GM21526 (cell line): ENCODE measurements at regions not wholly inside any gene's neighbourhood (a gene's known extent, or its start where the extent isn't known, plus 50 kb on each side); places are given as distances from the start of the nearest gene placed in this dataset.
"Not testable (repeated sequence)": the region's sequence is repeated elsewhere in the genome, so short reads cannot be mapped to it uniquely, and the experiment has no call there.

Source experiments
- ATAC-seq: cut with Tn5 transposase; IDR thresholded peaks from one replicate; pipeline ENCODE4 v1.9.1; 2021; ENCODE audit warnings: moderate library complexity; ENCODE audit not compliant: unreplicated experiment, low FRiP score

DNA sequence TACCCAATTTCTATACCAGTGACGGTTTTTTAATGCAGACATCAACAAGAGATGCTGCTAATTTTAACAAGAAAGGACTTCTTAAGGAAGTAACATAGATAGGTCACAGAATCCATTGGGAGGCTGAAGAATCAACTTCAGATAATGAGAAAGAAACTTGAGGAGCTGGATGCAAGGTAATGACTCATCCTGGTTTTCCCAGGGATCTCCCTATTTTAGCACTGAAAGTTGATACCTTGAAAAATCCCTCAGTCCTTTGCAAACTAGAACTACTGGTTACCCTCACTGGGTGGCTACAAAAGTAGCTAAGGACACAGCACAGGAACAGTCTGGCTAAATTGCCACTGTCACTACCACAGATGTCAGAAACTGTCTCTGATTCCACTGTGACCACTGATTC, 561.9 kb downstream of the FLRT2 start:
- no peak for ATAC-seq

DNA sequence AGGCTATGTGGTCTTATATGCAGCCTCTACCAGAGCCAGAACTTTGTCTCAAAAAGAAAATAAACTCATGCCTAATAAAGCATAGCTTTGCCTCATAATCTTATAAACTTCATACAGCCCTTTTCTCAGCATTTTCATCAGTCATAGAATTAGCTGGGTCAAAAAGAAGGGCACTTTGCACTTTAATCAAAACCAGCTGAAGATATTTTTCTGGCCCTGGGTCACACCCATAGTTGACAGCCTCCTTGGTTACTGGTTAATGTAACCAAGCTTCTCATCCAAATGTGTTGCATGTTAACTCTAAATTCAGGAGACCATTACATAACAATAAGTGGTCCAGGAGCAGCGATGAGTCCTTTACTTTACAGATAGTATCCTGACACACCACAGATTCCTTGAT, 558.2 kb downstream of the FLRT2 start:
- no peak for ATAC-seq

DNA sequence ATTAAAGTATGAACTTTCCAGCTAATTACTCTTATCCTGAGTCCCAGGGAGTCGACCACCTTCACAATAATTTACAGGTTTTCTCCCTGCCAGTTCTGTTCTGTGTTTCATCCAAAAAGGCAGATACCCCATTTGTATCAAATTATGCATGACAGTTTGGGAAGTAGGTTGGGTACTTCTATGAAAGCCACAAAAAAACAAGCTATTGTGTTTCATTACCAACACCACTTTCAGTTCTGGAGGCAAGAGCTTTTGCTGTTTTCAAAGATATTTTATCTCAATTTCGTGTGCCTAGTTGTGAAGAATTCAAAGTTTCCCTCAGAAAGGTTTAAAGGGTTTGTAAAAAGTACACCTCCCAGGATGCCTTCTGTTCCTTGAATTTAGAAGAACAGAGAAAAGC, 557.4 kb downstream of the FLRT2 start:
- ATAC-seq = no peak

DNA sequence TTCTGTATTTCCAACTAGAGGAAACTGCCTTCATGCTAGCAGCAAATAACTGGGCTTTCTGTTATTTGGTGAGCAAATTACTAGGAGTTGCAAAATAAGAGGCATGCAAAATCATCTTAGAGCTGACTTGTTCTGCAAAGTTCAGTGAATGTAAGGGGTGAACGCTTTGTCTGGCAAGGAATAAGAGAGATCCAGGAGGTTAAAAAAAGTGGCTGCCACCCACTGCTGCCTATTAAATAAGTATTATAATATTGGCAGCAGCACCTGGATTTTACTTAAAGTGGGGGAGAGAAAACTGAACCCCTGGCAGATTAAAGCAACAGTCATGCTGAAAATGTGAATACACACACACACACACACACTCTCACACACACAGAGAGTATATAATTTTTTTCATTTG, 557.0 kb downstream of the FLRT2 start:
- no peak for ATAC-seq

DNA sequence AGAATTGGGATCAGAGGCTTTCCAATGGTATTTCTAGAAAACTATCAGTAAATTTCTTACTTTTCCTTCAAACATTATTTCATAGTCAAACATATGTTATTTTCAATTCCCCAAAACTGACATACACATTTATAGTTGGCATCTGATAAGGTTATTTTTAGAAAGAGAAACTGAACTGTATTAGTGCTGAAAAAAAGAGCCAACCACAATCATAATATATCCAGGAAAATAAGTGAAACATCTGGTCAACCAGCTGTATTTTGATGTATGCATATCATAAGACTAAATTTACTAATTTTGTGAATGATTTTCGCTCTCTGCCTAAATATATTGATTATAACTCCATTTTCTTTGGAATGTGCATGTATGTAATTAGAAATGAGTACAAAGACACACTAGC, 554.2 kb downstream of the FLRT2 start:
- no peak for ATAC-seq

DNA sequence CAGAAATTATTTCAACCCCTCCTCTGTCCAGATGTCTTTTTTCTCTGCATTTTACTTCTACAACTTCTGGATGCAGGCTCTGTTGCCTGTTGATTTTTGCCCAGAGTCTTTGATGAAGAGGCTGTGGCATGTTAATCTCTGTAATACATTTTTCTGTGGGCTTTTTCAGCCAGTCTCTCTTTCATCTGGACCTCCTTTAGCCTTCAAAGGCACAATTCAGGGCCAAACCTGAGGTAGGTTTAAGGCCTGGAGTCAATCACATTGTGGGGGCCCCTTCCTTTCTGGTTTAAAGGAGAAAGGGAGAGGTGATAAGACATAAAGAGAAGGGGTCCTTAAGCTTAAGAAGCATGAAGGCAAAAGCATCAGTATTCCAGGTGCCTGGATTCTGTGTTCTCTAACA, 553.7 kb downstream of the FLRT2 start:
- no peak for ATAC-seq

DNA sequence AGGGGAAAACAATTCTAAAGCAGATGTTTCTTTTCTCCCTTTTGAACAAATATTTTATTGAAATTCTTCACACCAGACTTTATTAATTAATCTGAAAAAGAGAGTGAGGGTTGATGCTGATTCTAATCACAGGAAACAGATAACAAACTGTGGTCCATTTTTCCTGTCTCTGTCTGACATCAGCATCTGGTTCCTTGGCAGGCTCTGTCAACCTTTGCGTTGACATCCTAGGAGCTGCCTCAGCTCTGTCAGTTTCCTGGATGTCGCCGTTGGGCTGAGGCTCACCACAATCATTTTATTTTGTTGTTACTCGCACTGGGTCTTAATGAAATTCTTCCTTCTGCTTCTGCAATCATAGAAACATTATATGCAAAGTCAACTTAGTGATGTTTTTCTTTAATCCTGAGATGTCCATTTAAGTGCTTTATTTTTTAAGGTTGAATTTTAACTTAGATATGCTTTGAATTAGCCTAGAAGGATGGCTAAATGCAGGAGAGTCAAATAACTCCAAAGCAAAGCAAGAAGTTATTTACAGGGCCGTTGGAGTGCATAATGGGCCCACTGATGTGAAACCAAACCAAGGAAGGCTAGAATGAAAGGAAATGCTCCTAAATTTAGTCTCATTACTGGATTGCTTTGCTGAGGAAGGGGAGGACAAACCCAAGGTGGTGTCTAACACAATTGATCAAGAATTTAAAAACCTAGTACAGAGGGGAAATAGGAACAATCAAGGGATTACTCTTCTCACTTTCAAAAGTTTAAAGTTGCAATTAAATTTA, 542.4 kb downstream of the FLRT2 start:
- ATAC-seq = no peak

DNA sequence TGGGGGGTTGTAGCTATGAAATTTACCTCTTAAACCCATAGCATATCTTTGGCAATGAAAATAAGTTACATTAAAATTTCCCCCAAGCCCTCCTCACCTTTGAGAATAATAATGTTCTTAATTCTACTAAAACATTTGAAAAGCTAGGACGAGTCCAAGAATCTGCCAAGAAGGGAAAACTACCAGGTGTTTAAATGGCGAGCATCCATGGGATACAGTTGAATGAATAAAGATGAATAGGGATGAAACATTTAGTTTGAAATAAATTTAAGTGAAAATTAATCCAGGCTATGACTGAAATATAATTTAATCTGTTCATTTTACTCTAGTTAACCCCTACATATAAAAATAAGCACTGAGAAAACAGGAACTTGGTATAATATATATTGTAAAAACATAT, 536.7 kb downstream of the FLRT2 start:
- ATAC-seq = no peak

DNA sequence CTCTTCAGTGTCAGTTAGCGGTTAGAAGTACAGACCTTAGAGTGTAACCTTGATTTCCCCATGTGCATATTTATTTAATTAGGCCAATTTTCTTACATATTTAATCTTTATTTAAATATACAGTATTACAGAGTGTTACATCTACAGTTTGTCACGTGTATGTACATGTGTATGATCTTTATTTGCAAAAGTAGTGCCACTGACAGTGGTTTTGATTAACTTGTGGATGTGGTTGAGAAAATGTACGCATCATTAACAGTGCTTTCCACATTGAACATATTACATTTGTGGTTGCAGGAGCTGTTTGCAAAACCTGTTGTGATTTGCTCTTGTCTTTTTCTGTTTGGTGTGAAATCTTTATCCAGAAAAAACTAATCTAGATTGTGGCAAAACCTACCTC, 535.5 kb downstream of the FLRT2 start:
- ATAC-seq = no peak

DNA sequence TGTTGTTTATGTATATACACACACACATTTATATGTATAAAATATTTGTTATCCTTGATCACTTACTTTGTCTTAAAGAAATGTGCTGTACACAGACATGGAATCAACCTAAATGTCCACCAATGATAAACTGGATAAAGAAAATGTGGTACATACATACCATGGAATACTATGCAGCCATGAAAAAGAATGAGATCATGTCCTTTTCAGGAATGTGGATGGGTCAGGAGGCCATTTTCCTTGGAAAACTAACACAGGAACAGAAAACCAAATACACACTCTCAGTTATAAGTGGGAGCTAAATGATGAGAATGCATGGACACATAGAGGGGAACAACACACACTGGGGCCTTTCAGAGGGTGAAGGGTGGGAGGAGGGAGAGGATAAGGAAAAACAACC, 534.7 kb downstream of the FLRT2 start:
- not testable (repeated sequence) for ATAC-seq

DNA sequence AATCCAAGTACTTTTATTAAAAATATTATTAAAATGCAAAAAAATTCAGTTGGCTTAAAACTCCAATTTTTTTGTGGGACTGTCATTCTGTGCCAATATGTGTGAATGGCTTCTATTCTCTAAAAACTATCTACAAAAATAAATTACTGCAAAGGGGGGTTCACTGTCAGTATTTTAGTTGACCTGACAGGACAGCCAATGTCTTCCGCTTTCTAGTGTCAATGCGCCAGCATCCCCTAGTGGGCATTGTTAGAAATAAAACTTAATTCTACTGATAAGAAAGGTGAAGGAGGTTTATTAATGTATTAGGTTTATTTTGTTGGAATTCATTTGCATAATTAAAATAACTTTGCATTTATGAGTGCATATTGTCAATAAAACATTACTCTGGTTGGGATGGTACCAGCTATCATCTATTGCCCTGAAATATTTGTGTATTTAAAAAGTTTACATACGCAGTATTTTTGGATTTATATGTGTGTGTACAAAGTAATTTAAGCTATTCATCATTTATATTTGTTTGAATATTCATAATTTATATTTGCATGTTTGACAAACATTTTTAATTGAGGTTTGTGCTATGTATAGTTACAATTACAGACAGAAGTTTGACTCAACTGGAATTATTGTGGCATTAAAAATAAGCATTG, 527.2 kb downstream of the FLRT2 start:
- ATAC-seq = no peak

DNA sequence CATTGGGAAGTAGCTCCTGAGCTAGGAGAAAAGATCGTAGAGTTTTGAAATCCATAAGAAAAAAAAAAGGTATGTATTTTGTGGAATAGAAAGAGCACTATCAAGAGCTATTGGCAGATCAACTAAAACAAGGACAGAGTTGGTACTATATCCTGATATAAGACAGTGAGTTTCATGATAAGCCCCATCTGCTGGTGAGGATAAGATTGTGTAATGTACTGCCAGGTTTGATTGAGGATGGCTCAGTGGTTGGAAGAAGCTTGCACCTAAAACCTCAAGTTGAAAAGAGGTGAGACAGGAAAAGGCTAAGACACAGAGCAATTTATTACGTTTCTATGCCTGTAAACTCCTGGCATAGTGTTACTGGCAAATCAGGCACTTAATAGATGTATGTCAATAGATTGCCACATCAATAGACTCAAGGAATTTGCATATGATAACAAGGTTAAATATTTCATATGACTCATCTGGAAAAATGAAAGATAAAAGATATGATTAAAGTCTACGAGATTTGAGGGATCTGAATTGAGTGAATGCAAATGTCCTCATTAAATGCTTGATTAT, 525.6 kb downstream of the FLRT2 start:
- ATAC-seq = no peak

DNA sequence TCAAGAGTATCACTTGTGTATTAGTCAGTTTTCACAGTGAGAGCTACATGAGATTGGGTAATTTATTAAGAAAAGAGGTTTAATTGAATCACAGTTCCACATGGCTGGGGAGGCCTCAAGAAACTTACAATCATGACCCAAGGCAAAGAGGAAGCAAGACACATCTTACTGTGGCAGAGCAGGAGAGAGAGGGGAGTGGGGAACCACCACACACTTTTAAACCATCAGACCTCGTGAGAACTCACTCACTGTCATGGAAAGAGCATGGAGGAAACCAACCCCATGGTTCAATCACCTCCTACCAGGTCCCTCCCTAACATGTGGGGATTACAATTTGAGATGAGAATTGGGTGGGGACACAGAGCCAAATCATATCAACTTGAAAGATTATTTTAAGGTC, 522.9 kb downstream of the FLRT2 start:
- no peak for ATAC-seq

DNA sequence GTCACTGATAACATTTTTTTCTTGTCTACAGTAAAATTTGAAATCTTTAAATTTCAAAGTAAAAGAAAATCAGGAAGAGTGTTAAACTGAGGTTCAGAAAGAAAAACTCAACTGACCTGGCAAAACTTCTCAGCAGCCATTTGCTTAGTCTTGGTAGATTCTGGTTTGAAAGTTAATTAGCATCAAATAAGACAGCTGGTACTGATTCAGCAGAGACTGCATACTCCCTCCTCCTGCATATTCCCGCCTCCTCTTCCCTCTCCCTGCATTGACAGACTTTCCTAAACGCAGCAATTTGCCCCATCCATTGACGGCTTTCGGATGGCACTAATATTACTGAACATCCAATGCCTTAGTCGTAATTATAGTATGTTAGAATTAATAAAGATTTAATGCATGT, 520.8 kb downstream of the FLRT2 start:
- no peak for ATAC-seq

DNA sequence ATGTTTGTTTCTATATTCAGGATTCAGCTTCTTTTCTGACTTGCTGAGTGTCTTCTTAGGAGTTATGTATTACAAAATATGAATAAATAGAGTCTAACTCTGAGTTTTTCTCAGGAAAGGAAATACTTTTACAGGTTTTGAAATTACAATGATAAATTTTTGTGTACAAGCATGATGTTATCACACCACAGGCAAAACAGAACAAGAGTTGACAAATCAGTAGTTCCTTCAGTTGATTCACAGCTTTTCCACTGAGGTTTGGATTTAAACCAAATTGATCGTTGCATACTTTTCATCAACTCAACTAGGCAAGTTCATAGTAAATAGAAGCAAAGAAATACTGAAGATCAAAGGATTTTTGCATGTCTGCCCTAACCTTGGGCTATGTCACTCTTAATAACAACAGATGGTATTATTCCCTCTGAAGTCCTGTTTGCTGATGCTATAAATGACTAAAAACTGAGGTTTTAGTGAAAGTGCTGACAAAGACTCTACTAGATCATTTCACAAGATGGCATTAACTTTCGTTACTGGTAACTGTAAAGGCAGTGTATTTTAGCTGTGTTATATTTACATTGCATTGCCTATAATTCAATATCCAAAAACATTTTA, 520.2 kb downstream of the FLRT2 start:
- ATAC-seq = no peak

DNA sequence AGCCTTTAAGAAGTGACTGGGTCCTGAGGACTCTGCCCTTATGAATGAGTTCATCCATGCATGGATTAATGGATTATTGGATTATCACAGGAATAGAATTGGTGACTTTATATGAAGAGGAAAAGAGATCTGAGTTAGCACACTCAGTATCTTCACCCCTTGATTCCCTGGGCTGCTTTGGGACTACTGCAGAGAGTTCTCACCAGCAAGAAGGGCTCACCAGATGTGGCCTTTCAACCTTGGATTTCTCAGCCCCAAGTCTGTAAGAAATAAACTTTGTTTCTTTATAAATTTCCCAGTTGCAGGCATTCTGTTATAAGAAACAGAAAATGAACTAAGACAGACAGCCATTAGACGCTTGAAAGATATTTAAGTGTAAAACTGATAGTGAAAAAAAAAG, 509.2 kb downstream of the FLRT2 start:
- no peak for ATAC-seq

DNA sequence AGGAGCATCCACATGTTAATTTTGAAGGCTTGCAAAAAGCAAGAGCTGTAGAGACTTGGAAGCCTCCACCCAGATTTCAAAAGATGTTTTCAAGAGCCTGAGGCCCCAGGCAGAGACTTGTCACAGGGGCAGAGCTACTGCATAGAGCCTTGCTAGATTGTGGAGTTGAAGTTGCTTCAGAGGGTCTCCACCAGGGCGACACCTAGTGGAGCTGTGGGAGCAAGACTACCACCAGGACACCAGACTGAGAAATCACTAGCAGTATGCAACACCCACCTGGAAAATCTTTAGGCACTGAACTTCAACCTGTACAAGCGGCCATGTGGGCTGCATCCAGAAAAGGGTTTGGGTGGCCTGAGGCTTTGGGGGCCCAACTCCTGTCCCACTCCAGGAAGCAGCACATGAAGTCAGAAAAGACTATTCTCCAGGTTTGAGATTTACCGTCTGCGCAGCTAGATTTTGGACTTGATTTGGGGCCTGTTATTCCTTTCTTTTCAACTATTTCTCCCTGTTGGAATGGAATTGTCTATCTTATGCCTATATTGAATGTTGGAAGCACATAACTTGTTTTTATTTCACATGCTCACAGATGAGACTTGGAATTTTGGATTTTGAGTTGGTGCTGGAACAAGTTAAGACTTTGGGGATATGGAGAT, 508.6 kb downstream of the FLRT2 start:
- peak; percentile 76 for ATAC-seq

DNA sequence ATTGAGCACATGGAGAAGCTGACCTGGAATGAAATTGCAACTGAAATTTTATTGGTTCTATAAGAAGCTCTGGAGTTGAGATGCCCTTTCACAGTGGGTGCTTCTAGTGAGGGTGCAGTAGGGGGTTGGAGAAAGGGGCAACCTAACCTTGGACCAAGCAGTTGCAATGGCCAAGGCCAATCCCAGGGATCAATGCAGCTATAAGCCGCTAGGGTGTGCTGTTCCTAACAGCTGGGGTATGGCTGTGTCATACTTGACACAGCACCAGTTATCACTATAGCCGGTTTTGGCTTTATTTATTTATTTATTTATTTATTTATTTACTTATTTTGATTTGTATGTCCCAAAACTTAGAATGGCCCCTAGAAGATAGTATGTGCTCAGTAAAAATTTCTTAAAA, 505.9 kb downstream of the FLRT2 start:
- no peak for ATAC-seq

DNA sequence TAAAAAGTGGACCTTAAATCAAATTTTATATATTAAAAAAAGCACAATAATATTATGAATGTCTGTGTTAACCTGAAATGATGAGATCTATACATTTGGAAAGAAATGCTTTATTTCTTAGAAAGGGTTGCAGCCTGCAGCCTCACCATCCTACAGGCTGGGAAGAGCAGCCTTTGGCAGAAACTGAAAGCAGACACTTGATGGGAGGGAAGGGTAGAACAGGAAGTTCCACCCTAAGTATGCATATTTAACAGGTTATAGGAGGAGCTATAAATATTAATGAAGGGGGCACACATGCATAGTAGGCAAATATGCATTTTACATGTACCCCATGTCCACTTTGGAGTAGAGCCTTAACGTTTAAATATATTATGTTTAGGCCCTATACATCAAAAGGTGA, 498.0 kb downstream of the FLRT2 start:
- ATAC-seq = no peak

DNA sequence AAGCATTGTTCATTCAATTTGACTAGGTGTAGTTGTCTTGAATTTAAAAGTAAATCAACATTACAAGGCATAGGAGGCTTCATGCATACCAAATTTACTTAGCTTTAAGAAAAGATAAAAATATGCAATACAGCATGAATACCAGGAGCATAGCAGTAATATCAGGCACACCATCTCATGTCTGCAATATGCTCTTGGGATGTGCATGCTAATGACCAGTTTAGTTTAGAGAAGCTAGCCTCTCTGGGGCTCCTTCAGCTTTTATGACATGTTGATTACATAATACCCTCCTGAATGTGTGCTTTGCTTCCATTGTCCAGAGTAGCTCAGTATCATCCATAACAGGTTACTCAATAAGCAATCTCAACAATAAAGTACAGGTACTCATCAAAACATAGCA, 497.2 kb downstream of the FLRT2 start:
- no peak for ATAC-seq

DNA sequence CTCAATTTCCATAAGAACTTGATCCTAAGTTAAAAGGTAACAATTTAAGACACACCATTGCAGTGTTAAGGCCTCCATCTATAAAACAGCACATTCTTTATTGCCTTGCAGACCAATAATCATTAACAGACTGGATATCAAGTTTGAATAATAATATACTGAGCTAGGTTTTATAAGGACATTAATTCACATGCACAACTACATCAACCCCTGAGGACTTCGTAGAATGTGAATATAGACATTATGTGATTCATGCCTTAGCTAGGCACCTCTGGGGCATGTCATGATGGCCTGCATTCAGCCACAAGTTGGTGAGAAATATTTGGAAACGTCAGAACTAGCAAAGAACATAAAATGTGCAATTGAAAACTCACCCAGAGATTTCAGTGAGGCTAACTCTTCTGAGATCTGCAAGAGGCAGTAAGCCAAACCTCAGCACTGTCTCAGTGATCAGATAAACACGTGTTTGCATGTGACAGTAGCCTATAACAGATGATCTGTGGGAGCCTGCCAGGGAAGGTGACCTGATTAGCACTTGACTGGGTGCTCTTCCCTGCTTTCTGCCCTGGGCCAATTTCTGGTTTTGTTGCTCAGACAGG, 492.2 kb downstream of the FLRT2 start:
- ATAC-seq = no peak
